Motor neuron (in vitro differentiated cells): ENCODE measurements at regions not wholly inside any gene's neighbourhood (a gene's known extent, or its start where the extent isn't known, plus 50 kb on each side); places are given as distances from the start of the nearest gene placed in this dataset.
"Not testable (repeated sequence)": the region's sequence is repeated elsewhere in the genome, so short reads cannot be mapped to it uniquely, and the experiment has no call there.

Experiments used
- ATAC-seq, 8 experiments: fragments of 200-7000 bp; cut with Tn5 transposase; replicated peaks in 6 of 8; 2 replicates each; pipeline ENCODE4 v1.8.0; 2021; ENCODE audit warnings: mild to moderate bottlenecking in 8 of 8, moderate library complexity in 8 of 8
- H3K27ac ChIP-seq, 2 donors: fragments of 250-450 bp; sonication (Bioruptor Pico); 2 replicates each; pipeline ENCODE4 v1.9.0; 2021; ENCODE audit warnings: antibody characterized with exemption in 2 of 2, mild to moderate bottlenecking in 2 of 2, moderate library complexity in 1 of 2
- H3K4me1 ChIP-seq, 2 donors: fragments of 250-450 bp; sonication (Bioruptor Pico); replicated peaks in 1 of 2; 2 replicates each; pipeline ENCODE4 v1.6.1; 2021; ENCODE audit warnings: antibody characterized with exemption in 2 of 2, mild to moderate bottlenecking in 2 of 2, moderate library complexity in 1 of 2
- H3K4me3 ChIP-seq, 5 donors: fragments of 250-450 bp; sonication (Bioruptor Pico); 2 replicates each; pipeline ENCODE4 v1.9.0; 2021; ENCODE audit warnings: antibody characterized with exemption in 5 of 5, mild to moderate bottlenecking in 5 of 5, moderate library complexity in 4 of 5
- WGBS, 10 experiments: fragments of 450-650 bp; shearing (Covaris generic); methylation state at CpG; one replicate each; pipeline ENCODE4 v1.0.0; 2022; 5-methylcytosine and 5-hydroxymethylcytosine counted together
- in situ Hi-C, 9 experiments: fragments of 400-800 bp; cut with MboI; loops; one replicate each; pipeline ENCODE4 v1.15.0; 2021; ENCODE audit warnings: low sequenced_read_pairs in 9 of 9, low pct_unique_long_range_greater_than_20kb in 2 of 9; ENCODE audit not compliant: unreplicated experiment in 9 of 9

- Histone ChIP-seq H3K4me3 (no peak overlapping the region), H3K27ac (no peak overlapping the region), H3K4me1 (no peaks in the 10 kb centered on the region)
- in situ Hi-C loops, result no loop called here
- ATAC-seq, result peak in 7 of 8 experiments; percentile 24 to 97 (median 42)
- 17 to 100% (median 58%) methylated on average over 1 to 2 of the region's 2 CpGs; no CpG with 5 or more reads in 3 of the 10 experiments for WGBS, 10 experiments
Observed at GRCh38 chr12:83700838-83701237, 1014.1 kb downstream of the TMTC2 start.

GRCh38 chr12:83696311-83696710, 1009.6 kb downstream of the TMTC2 start:
- in situ Hi-C loops, result not testable (repeated sequence)

GRCh38 chr12:83691730-83692129, 1005.0 kb downstream of the TMTC2 start:
- H3K4me3 ChIP-seq, result no peak overlapping the region
- in situ Hi-C loops, result no loop called here
- no peak for ATAC-seq
- no peaks in the 10 kb centered on the region for H3K4me1 ChIP-seq
- H3K27ac ChIP-seq, result no peak overlapping the region

More at GRCh38 chr12:83696311-83696710, 1009.6 kb downstream of the TMTC2 start:
- not testable (repeated sequence) for H3K4me1 ChIP-seq, H3K27ac ChIP-seq, ATAC-seq, H3K4me3 ChIP-seq
- no CpG with 5 or more reads among the region's 13 CpGs for WGBS, 10 experiments

GRCh38 chr12:83690465-83690864, 1003.8 kb downstream of the TMTC2 start:
- in situ Hi-C loops, result no loop called here
- no peaks in the 10 kb centered on the region for H3K4me1 ChIP-seq
- no peak for ATAC-seq
- WGBS, 10 experiments, result 20 to 100% (median 67%) methylated on average over 1 of the region's 1 CpG; no CpG with 5 or more reads in 6 of the 10 experiments
- H3K27ac ChIP-seq, result no peak overlapping the region
- no peak overlapping the region for H3K4me3 ChIP-seq

- in situ Hi-C loops, result no loop called here
- WGBS, 10 experiments, result 40 to 100% (median 100%) methylated on average over 1 to 2 of the region's 2 CpGs; no CpG with 5 or more reads in 4 of the 10 experiments
- no peak overlapping the region for H3K4me3 ChIP-seq
- H3K4me1 ChIP-seq, result no peaks in the 10 kb centered on the region
- no peak overlapping the region for H3K27ac ChIP-seq
- ATAC-seq, result peak in 2 of 8 experiments; percentile 62 to 75
Observed at GRCh38 chr12:83689333-83689732, 1002.6 kb downstream of the TMTC2 start.

GRCh38 chr12:83676781-83677295, 990.1 kb downstream of the TMTC2 start:
- 66 to 94% (median 86%) methylated on average over 3 to 5 of the region's 5 CpGs; no CpG with 5 or more reads in 2 of the 10 experiments for WGBS, 10 experiments
- Histone ChIP-seq H3K27ac (no peak overlapping the region), H3K4me1 (no peaks in the 10 kb centered on the region), H3K4me3 (no peak overlapping the region)
- in situ Hi-C loops, result no loop called here
- no peak for ATAC-seq

GRCh38 chr12:83666690-83667089, 980.0 kb downstream of the TMTC2 start:
- Histone ChIP-seq H3K27ac (no peak overlapping the region), H3K4me3 (no peak overlapping the region), H3K4me1 (peaks cover 4 to 32% of the 10 kb centered on the region in 2 donors)
- in situ Hi-C loops, result no loop called here
- ATAC-seq, result no peak
- WGBS, 10 experiments, result 20 to 93% (median 62%) methylated on average over 1 to 2 of the region's 2 CpGs; no CpG with 5 or more reads in 1 of the 10 experiments

- in situ Hi-C loops, result no loop called here
- Histone ChIP-seq H3K27ac (peak overlapping the region in 1 of 2 donors; percentile 9), H3K4me3 (no peak overlapping the region), H3K4me1 (peaks cover 4 to 32% of the 10 kb centered on the region in 2 donors)
- ATAC-seq, result peak in 6 of 8 experiments; percentile 40 to 78 (median 60)
Observed at GRCh38 chr12:83665634-83666218, 979.0 kb downstream of the TMTC2 start.

DNA sequence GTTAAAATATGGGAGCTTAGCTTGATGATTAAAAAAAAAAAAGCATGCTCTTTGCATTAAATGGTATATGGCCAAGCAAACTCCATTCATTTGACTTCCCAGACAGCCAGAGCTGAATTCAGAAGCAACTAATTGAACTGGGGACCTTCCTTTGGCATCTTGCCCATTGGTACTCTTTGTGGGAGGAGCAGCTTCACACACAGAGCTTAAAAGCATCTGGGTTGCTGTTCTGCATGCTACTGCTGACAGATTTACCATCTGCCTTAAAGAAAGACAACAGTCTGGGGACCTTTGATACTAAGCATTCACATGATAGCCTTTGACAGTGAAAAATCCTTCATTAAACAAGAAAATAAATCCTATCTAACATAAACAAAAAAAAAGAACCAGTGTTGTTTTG, 977.9 kb downstream of the TMTC2 start:
- in situ Hi-C loops, result no loop called here
- no peak overlapping the region for H3K4me3 ChIP-seq
- peak; percentile 27 to 91 (median 82) for ATAC-seq

DNA sequence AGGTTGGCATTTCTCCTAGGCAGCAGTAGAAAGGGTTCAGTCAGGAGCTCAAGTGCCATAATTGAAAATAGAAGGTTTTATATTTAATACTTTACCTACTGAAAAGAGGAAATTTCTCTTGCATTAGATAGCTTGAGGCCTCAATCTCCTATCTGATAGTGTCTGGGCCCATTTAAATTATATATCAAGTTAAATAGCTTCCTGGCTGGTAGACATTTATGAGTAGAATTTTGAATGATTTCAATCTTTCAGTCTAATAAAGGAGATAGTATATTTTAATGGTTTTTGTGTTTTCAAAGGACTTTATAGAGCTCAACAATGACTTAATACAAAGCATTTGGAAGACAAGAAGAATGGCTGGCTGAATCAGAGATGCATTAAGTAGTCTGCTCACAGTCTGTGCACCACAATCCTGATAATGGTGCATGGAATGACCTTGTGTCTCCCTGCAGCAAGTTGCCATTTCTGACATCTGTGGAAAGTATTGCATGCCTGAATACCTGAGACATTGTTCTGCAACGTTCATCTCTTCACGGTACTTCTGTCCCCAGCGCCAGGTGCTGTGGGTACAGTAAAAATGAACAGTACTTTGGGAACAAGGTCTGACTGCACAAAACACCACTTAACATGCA, 974.1 kb downstream of the TMTC2 start:
- no peak overlapping the region for H3K27ac ChIP-seq
- ATAC-seq, result no peak
- H3K4me1 ChIP-seq, result peaks cover 3 to 29% of the 10 kb centered on the region in 2 donors
- WGBS, 10 experiments, result 20 to 100% (median 66%) methylated on average over 1 to 3 of the region's 3 CpGs; no CpG with 5 or more reads in 4 of the 10 experiments
- in situ Hi-C loops, result no loop called here
- no peak overlapping the region for H3K4me3 ChIP-seq

More for the DNA sequence above, 977.9 kb downstream of the TMTC2 start:
- no peak overlapping the region for H3K27ac ChIP-seq
- peaks cover 4 to 32% of the 10 kb centered on the region in 2 donors for H3K4me1 ChIP-seq

DNA sequence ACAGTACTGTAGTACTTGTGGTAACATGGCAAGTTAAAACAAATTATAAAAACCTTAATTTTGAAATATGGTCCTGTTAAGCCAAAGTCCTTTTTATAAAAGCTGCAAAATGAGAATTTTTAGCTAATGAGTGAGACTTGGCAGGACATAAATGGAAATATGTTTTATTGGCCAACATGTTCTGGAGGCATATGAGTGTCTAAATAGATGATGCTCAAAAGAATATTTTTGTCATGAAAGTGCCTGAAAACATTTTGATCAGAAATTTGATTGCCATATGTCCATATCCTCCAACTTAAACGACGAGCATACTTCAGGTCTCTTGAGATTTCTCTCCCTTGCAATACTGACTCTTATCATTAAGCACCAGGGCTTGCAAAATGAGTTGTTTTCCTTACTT, 972.6 kb downstream of the TMTC2 start:
- WGBS, 10 experiments, result 0 to 100% (median 90%) methylated on average over 1 to 2 of the region's 2 CpGs; no CpG with 5 or more reads in 3 of the 10 experiments
- ATAC-seq, result no peak
- in situ Hi-C loops, result no loop called here
- Histone ChIP-seq H3K4me3 (no peak overlapping the region), H3K4me1 (peaks cover 0 to 19% of the 10 kb centered on the region in 2 donors), H3K27ac (no peak overlapping the region)

DNA sequence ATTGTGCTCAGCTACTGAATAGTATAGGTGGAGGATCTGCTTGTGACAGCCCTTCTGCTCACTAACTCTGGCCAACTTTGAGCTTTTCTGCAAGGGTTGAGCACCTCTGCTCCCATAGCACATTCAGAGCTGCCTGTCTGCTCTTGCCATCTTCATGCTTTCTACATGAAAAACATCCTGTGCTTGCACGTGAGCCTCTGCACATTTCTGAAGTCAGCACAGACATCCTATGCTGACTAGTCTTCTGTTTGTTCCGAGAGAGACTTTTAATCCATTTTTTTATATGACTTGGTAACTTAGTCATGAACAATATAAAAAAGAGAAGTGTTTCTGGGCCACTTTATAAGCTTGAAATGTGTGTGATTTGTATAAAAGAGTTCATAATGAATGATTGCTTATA, 969.3 kb downstream of the TMTC2 start:
- Histone ChIP-seq H3K4me3 (no peak overlapping the region), H3K4me1 (peaks cover 0 to 9% of the 10 kb centered on the region in 2 donors), H3K27ac (no peak overlapping the region)
- 0 to 92% (median 44%) methylated on average over 1 to 2 of the region's 2 CpGs; no CpG with 5 or more reads in 4 of the 10 experiments for WGBS, 10 experiments
- peak in 2 of 8 experiments; percentile 14 to 39 for ATAC-seq
- in situ Hi-C loops, result no loop called here

DNA sequence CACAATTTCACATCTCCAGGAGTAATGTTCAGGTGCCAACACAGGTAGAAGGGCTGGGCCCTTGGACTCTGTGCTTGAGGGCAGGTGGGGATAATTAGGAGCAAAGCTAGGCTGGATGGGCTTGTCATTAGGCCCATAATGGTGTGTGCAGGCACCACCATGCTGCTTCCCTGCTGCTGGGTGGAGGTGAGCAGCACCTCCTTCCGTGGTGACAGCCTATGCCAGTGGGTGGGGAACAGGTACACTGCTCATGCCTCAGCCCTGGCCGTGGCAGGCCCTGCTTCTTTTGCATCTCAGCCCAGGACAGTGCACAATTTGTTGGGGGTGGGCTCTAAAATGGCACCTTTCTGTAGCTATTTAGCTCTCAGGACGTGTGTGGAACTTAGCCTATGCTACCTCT, 955.5 kb downstream of the TMTC2 start:
- no peak for ATAC-seq
- Histone ChIP-seq H3K4me1 (no peaks in the 10 kb centered on the region), H3K27ac (no peak overlapping the region), H3K4me3 (no peak overlapping the region)
- in situ Hi-C loops, result no loop called here
- WGBS, 10 experiments, result 60% methylated on average over 1 of the region's 3 CpGs; no CpG with 5 or more reads in 9 of the 10 experiments
